ENCODE measurements at regions not wholly inside any gene's neighbourhood (a gene's known extent, or its start where the extent isn't known, plus 50 kb on each side); places are given as distances from the start of the nearest gene placed in this dataset.

DNA sequence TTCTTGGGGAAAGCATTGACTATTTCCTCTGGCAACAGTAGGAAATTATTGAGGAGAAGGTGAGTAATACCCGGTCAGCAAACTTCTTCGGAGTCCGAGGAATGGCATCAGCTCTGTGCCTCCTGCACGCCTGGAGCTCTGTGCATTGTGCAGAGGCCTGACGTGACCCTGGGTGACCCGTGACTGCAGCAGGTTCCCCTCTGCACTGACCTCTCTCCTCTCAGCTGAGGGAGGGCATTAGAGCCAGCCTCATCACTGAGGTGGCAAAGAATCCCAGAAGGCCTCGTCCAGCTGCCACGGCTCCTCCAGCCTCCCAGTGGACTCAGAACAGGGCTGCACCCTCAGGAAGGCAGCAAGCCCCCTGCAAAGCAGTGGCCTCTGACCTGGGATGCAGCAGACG lies 502.9 kb downstream of the CD83 start:
- TF ChIP-seq, protein P1, sequence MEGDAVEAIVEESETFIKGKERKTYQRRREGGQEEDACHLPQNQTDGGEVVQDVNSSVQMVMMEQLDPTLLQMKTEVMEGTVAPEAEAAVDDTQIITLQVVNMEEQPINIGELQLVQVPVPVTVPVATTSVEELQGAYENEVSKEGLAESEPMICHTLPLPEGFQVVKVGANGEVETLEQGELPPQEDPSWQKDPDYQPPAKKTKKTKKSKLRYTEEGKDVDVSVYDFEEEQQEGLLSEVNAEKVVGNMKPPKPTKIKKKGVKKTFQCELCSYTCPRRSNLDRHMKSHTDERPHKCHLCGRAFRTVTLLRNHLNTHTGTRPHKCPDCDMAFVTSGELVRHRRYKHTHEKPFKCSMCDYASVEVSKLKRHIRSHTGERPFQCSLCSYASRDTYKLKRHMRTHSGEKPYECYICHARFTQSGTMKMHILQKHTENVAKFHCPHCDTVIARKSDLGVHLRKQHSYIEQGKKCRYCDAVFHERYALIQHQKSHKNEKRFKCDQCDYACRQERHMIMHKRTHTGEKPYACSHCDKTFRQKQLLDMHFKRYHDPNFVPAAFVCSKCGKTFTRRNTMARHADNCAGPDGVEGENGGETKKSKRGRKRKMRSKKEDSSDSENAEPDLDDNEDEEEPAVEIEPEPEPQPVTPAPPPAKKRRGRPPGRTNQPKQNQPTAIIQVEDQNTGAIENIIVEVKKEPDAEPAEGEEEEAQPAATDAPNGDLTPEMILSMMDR (conservative IDR thresholded peaks at IDR 0.05; ENCODE audit: low read length): no peak
- TF ChIP-seq EZH2phosphoT487 (IDR thresholded peaks at IDR 0.05; ENCODE audit: borderline replicate concordance, low read depth, low read length): no peak
